Lower lobe of right lung (tissue), 2 donors: ENCODE measurements at regions not wholly inside any gene's neighbourhood (a gene's known extent, or its start where the extent isn't known, plus 50 kb on each side); places are given as distances from the start of the nearest gene placed in this dataset.
"Not testable (repeated sequence)": the region's sequence is repeated elsewhere in the genome, so short reads cannot be mapped to it uniquely, and the experiment has no call there.

ENCODE experiments used
- ATAC-seq, 2 donors: fragments of 200-7000 bp; cut with Tn5 transposase; one replicate each; pipeline ENCODE4 v1.9.1; 2020 to 2022; ENCODE audit warnings: mild to moderate bottlenecking in 2 of 2, moderate library complexity in 2 of 2
- DNase-seq: peaks from one replicate; pipeline ENCODE4 v3.0.0-alpha.2; 2020
- H3K27ac ChIP-seq: fragments of 200-600 bp; one replicate; pipeline ENCODE4 v1.8.0; 2022
- H3K27me3 ChIP-seq: fragments of 200-600 bp; one replicate; pipeline ENCODE4 v1.8.0; 2022; ENCODE audit warnings: low read depth
- H3K36me3 ChIP-seq: fragments of 200-600 bp; one replicate; pipeline ENCODE4 v1.8.0; 2022; ENCODE audit warnings: mild to moderate bottlenecking
- H3K4me1 ChIP-seq: fragments of 200-600 bp; one replicate; pipeline ENCODE4 v1.8.0; 2022
- H3K4me3 ChIP-seq: fragments of 200-600 bp; one replicate; pipeline ENCODE4 v1.8.0; 2022; ENCODE audit warnings: mild to moderate bottlenecking
- H3K9me3 ChIP-seq: fragments of 200-600 bp; one replicate; pipeline ENCODE4 v1.8.0; 2022
- CTCF ChIP-seq: fragments of 200-600 bp; IDR thresholded peaks from one replicate; pipeline ENCODE4 v1.8.0; 2022; ENCODE audit warnings: antibody characterized with exemption, mild to moderate bottlenecking
- intact Hi-C: fragments of 100-400 bp; cut with DNase I; formaldehyde crosslinking; loops from one replicate; pipeline ENCODE4 v1.11.0; 2022
- donor health status: DM: no; HTN: yes; CAD: no; lungs with severe emphysema.

DNA sequence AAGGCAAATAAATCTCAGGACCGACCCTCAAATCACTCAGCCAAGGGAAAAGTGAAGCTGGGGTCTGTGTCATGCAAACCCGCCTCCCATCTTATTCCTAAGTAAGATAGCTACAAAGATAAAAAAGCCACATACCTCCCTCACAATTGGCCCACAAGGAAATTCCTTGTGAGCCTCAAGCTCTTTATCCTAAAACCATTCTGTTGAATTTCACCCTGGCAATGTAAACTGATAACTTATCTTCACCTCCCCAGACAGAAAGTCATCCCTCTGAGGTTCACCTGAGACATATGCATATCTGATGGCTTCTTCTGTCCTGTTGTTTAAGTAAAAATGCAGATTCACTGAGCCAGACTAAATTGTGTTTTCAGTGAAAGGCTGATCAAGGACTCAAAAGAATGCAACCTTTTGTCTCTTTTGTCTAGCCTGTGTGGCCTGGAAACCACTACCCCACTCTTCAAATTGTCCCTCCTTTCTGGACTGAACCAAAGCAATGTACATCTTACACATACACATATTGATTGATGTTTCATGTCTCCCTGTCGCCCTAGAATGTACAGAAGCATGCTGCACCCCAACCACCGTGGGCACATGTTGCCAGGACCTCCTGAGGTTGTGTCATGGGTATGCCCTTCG is 91.3 kb downstream of the MFAP3L start:
- intact Hi-C loops, result no loop called here
- ATAC-seq, result no peak
- no peak for DNase-seq
- Histone ChIP-seq H3K9me3 (no peaks in the 10 kb centered on the region), H3K27ac (no peak overlapping the region), H3K4me3 (no peak overlapping the region), H3K27me3 (no peaks in the 10 kb centered on the region), H3K4me1 (no peaks in the 10 kb centered on the region), H3K36me3 (no peaks in the 10 kb centered on the region)
- TF ChIP-seq CTCF, result no peak

DNA sequence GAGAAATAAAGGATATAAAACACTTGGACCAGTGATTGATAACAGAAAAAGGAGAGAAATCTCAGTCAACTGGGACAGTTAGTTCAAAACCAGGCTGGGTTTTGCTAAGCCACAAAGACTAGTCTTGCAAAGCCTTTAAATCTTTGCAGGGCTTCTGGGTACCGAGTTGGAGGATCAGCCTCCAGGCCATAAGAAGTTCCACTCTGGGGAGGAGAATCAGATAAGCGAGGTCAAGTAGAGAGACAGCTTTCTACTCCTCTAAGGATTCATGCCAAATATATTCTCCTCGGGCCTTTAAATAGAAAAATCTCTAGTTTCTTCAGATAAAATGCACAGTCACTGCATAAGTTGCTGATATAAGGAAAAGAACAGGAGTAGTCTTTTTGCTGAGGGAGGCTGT is 92.7 kb downstream of the MFAP3L start:
- Histone ChIP-seq H3K27ac (no peak overlapping the region), H3K36me3 (no peaks in the 10 kb centered on the region), H3K4me3 (no peak overlapping the region), H3K27me3 (no peaks in the 10 kb centered on the region), H3K9me3 (no peaks in the 10 kb centered on the region), H3K4me1 (no peaks in the 10 kb centered on the region)
- DNase-seq (no peak), ATAC-seq (no peak)
- TF ChIP-seq CTCF, result no peak
- intact Hi-C loops, result no loop called here

DNA sequence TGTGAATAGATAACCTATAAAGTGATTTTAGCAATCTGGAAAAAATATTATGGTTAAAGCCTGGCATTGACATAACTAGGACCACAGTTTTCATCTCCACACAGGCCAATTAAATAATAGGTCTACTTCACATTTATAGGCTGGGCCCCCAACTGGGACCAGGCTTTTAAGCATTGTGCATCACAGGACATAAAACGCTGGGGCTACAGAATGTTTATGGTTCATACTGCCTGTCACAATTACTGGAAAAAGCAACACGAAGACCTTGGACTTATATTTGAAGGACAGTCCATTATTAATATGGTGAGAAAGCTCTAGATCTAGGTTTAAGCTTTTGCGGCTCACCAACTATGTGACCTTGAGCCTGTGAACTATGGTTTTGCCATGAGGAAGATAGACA is 94.2 kb downstream of the MFAP3L start:
- ATAC-seq (no peak), DNase-seq (no peak)
- Histone ChIP-seq H3K36me3 (no peaks in the 10 kb centered on the region), H3K4me1 (no peaks in the 10 kb centered on the region), H3K4me3 (no peak overlapping the region), H3K9me3 (no peaks in the 10 kb centered on the region), H3K27me3 (no peaks in the 10 kb centered on the region), H3K27ac (no peak overlapping the region)
- intact Hi-C loops, result no loop called here
- TF ChIP-seq CTCF, result no peak

DNA sequence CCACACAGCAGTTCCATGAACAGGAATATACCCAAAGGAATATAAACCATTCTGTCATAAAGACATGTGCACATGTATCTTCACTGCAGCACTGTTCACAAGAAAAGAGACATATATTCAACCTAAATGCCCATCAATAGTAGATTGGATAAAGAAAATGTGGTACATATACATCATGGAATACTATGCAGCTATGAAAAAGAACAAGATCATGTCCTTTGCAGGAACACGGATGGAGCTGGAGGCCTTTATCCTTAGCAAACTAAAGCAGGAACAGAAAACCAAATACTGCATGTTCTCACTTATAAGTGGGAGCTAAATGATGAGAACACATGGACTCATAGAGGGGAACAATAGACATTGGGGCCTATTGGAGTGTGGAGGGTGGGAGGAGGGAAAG is 95.4 kb downstream of the MFAP3L start:
- ATAC-seq, H3K27me3 ChIP-seq, H3K27ac ChIP-seq, H3K36me3 ChIP-seq, H3K9me3 ChIP-seq, H3K4me1 ChIP-seq, intact Hi-C loops, H3K4me3 ChIP-seq, DNase-seq: not testable (repeated sequence)

- Histone ChIP-seq H3K27ac (no peak overlapping the region), H3K9me3 (no peaks in the 10 kb centered on the region), H3K4me3 (no peak overlapping the region), H3K36me3 (no peaks in the 10 kb centered on the region), H3K27me3 (no peaks in the 10 kb centered on the region), H3K4me1 (no peaks in the 10 kb centered on the region)
- intact Hi-C loops, result no loop called here
- ATAC-seq (no peak), DNase-seq (no peak)
- TF ChIP-seq CTCF, result no peak
Measured at GRCh38 chr4:169927280-169927679, 98.9 kb downstream of the MFAP3L start.

DNA sequence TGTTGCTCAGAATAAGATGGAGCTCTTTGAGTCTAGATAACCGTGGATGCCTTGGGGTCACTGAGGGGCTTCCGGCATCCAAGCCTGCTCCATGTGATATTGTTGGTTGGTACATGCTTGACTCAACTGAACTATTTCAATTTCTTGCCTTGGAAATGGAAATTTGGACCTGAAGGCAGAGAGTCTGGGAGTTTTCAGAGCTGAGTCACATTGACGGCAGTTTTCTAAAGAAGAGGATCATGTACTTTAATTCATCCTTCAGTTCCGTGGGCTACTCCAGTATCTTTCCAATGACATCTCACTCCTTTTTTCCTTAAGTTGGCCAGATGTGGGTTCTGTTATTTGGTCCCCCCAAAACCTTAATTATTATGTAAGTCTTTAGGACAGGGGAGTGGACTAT is 100.5 kb downstream of the MFAP3L start:
- no peak for ATAC-seq
- no peaks in the 10 kb centered on the region for H3K9me3 ChIP-seq
- no peaks in the 10 kb centered on the region for H3K27me3 ChIP-seq
- no peak overlapping the region for H3K4me3 ChIP-seq
- no peak for TF ChIP-seq CTCF
- H3K36me3 ChIP-seq, result no peaks in the 10 kb centered on the region
- H3K4me1 ChIP-seq, result no peaks in the 10 kb centered on the region
- intact Hi-C loops, result no loop called here
- no peak for DNase-seq
- no peak overlapping the region for H3K27ac ChIP-seq
